HG02885 (cell line): ENCODE measurements at regions not wholly inside any gene's neighbourhood (a gene's known extent, or its start where the extent isn't known, plus 50 kb on each side); places are given as distances from the start of the nearest gene placed in this dataset.

Source experiments
- ATAC-seq: cut with Tn5 transposase; IDR thresholded peaks from one replicate; pipeline ENCODE4 v1.9.1; 2021; ENCODE audit warnings: mild to moderate bottlenecking; ENCODE audit not compliant: unreplicated experiment, poor library complexity

GRCh38 chr7:130939321-130940095 lies 205.5 kb upstream of the KLF14 start:
- no peak for ATAC-seq

GRCh38 chr7:130940326-130940725 lies 206.3 kb upstream of the KLF14 start:
- ATAC-seq: no peak

- ATAC-seq: no peak
Observed at GRCh38 chr7:130940907-130941306, 206.9 kb upstream of the KLF14 start.

- no peak for ATAC-seq
Observed at GRCh38 chr7:130941322-130942210, 207.6 kb upstream of the KLF14 start.

GRCh38 chr7:130942211-130942964 lies 208.4 kb upstream of the KLF14 start:
- ATAC-seq: no peak

GRCh38 chr7:130943336-130943901 lies 209.4 kb upstream of the KLF14 start:
- no peak for ATAC-seq

GRCh38 chr7:130943981-130944380 lies 210.0 kb upstream of the KLF14 start:
- ATAC-seq: no peak

GRCh38 chr7:130944997-130945396 lies 211.0 kb upstream of the KLF14 start:
- ATAC-seq: peak; percentile 7

- ATAC-seq: peak; percentile 46
Observed at GRCh38 chr7:130945411-130945811, 211.4 kb upstream of the KLF14 start.

GRCh38 chr7:130946114-130946513 lies 212.1 kb upstream of the KLF14 start:
- no peak for ATAC-seq

GRCh38 chr7:130947792-130948580 lies 214.0 kb upstream of the KLF14 start:
- ATAC-seq: peak; percentile 33

- no peak for ATAC-seq
Observed at GRCh38 chr7:130948822-130949221, 214.8 kb upstream of the KLF14 start.

GRCh38 chr7:130949550-130949949 lies 215.5 kb upstream of the KLF14 start:
- no peak for ATAC-seq

- ATAC-seq: no peak
Observed at GRCh38 chr7:130950054-130950453, 216.0 kb upstream of the KLF14 start.

- ATAC-seq: no peak
Observed at GRCh38 chr7:130950741-130951140, 216.7 kb upstream of the KLF14 start.

- peak; percentile 49 for ATAC-seq
Observed at GRCh38 chr7:130951303-130951975, 217.4 kb upstream of the KLF14 start.

- ATAC-seq: no peak
Observed at GRCh38 chr7:130951976-130952876, 218.2 kb upstream of the KLF14 start.

GRCh38 chr7:130953196-130953595 lies 219.2 kb upstream of the KLF14 start:
- ATAC-seq: no peak
